Neural progenitor cell (in vitro differentiated cells): ENCODE measurements at regions not wholly inside any gene's neighbourhood (a gene's known extent, or its start where the extent isn't known, plus 50 kb on each side); places are given as distances from the start of the nearest gene placed in this dataset.

Experiments
- EZH2 ChIP-seq: fragments of 200-600 bp; sonication (generic); IDR thresholded peaks from 2 replicates; pipeline ENCODE4 v1.6.1; 2017; ENCODE audit warnings: antibody characterized with exemption, mild to moderate bottlenecking, moderate library complexity
- EZH2phosphoT487 ChIP-seq: fragments of 200-600 bp; sonication (generic); IDR thresholded peaks from 2 replicates; pipeline ENCODE4 v1.6.1; 2017; ENCODE audit warnings: antibody characterized with exemption
- TF ChIP-seq, protein P1 (sequence below): fragments of 200-600 bp; sonication (generic); IDR thresholded peaks from 2 replicates; pipeline ENCODE4 v1.5.1; 2017; ENCODE audit warnings: antibody characterized with exemption, mild to moderate bottlenecking

DNA sequence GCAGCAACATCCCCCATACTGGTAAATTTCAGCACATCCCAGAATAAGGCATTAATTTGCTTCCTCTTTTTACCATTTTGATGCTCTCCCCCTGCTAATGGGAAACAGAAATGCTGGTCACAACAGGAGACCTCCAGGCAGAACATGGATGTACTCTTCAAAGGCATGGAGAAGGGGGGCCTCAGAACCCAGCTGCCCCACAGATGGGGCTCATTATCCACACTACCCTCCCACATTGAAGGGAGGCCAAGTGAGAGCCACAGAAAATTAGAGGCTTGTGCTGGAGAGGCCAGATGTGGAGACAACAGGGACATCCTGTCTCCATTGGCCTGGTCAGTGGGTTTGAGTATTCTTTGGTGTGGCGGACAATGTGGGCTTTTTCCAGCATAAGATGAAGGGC, 150.1 kb upstream of the CDH11 start:
- TF ChIP-seq EZH2: no peak
- TF ChIP-seq, protein P1, sequence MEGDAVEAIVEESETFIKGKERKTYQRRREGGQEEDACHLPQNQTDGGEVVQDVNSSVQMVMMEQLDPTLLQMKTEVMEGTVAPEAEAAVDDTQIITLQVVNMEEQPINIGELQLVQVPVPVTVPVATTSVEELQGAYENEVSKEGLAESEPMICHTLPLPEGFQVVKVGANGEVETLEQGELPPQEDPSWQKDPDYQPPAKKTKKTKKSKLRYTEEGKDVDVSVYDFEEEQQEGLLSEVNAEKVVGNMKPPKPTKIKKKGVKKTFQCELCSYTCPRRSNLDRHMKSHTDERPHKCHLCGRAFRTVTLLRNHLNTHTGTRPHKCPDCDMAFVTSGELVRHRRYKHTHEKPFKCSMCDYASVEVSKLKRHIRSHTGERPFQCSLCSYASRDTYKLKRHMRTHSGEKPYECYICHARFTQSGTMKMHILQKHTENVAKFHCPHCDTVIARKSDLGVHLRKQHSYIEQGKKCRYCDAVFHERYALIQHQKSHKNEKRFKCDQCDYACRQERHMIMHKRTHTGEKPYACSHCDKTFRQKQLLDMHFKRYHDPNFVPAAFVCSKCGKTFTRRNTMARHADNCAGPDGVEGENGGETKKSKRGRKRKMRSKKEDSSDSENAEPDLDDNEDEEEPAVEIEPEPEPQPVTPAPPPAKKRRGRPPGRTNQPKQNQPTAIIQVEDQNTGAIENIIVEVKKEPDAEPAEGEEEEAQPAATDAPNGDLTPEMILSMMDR: no peak
- no peak for TF ChIP-seq EZH2phosphoT487
